PC-3 (cell line): ENCODE measurements at regions not wholly inside any gene's neighbourhood (a gene's known extent, or its start where the extent isn't known, plus 50 kb on each side); places are given as distances from the start of the nearest gene placed in this dataset.

Experiments
- CTCF ChIP-seq: fragments of 300-600 bp; sonication (generic); conservative IDR thresholded peaks from 2 replicates; pipeline ENCODE4 v1.5.1; 2017; ENCODE audit warnings: antibody characterized with exemption, low read depth, mild to moderate bottlenecking, low read length
- EZH2 ChIP-seq: fragments of 300-600 bp; sonication (generic); IDR thresholded peaks from one replicate; pipeline ENCODE4 v1.6.1; 2017; ENCODE audit warnings: antibody characterized with exemption, mild to moderate bottlenecking, low read length; ENCODE audit not compliant: unreplicated experiment

- no peak for TF ChIP-seq CTCF
- no peak for TF ChIP-seq EZH2
Observed at GRCh38 chr2:21892140-21892539, 768.4 kb downstream of the TDRD15 start.
